ENCODE measurements at regions not wholly inside any gene's neighbourhood (a gene's known extent, or its start where the extent isn't known, plus 50 kb on each side); places are given as distances from the start of the nearest gene placed in this dataset.

DNA sequence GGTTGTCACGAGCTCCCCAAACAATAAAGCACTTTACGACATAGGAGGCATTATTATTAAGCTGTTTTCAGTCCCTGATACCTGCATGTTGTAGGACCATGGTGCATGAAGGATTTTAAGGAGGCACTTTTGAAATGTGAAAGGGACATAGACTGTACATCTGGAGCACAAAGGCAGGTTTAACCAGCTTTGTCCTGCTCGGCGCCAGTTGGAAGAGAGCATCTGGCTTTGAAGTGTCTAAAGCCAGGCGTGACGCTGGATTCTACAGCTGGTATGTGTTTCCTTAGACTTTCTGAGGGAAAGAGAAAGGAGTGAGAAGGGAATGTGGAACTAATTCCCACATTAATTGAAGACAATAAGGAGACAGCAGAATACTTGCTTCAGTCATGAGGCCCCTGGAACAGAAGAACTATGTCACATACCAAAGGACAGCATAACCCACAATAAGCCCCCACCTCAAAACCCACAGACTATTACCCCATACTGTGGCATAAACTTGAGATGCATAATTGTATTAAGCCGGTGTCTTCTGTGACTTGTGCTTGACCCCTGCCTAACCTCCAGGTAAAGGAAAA, 381.0 kb upstream of the MEX3C start:
- TF ChIP-seq, protein P1, sequence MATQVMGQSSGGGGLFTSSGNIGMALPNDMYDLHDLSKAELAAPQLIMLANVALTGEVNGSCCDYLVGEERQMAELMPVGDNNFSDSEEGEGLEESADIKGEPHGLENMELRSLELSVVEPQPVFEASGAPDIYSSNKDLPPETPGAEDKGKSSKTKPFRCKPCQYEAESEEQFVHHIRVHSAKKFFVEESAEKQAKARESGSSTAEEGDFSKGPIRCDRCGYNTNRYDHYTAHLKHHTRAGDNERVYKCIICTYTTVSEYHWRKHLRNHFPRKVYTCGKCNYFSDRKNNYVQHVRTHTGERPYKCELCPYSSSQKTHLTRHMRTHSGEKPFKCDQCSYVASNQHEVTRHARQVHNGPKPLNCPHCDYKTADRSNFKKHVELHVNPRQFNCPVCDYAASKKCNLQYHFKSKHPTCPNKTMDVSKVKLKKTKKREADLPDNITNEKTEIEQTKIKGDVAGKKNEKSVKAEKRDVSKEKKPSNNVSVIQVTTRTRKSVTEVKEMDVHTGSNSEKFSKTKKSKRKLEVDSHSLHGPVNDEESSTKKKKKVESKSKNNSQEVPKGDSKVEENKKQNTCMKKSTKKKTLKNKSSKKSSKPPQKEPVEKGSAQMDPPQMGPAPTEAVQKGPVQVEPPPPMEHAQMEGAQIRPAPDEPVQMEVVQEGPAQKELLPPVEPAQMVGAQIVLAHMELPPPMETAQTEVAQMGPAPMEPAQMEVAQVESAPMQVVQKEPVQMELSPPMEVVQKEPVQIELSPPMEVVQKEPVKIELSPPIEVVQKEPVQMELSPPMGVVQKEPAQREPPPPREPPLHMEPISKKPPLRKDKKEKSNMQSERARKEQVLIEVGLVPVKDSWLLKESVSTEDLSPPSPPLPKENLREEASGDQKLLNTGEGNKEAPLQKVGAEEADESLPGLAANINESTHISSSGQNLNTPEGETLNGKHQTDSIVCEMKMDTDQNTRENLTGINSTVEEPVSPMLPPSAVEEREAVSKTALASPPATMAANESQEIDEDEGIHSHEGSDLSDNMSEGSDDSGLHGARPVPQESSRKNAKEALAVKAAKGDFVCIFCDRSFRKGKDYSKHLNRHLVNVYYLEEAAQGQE (IDR thresholded peaks at IDR 0.05; ENCODE audit: insufficient read depth in 1 of 2, low read depth in 2 of 2, low read length in 2 of 2): no peak
- TF ChIP-seq FOXP2 (optimal IDR thresholded peaks at IDR 0.05; ENCODE audit: borderline replicate concordance, extremely low read depth, extremely low read length, insufficient read depth) (no peak), SIN3A (IDR thresholded peaks at IDR 0.05; ENCODE audit: borderline replicate concordance, insufficient read depth, low read length) (no peak), TAF1 (IDR thresholded peaks at IDR 0.05; ENCODE audit: borderline replicate concordance, insufficient read depth, low read length) (no peak), POLR2AphosphoS5 (IDR thresholded peaks at IDR 0.05; ENCODE audit: low read depth, low read length) (no peak)

DNA sequence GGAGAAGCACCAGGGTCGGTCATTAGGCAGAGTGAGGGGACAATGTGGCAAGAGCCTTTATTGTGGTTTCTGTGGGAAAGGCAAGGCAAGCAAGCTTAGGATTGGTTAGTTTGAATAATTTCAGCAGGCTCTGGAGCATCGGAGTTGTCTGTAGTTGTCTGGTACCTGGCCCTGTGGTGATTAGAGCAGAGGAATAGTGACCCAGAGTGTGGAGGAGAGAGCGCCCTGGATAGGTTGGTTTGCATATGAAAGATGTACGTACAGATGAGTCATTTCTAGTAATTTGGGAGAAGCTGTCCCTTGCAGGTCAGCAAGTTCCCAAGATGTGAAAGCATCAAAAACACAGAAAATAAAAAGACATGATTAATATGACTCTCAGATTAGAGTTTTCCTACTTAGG, 383.1 kb upstream of the MEX3C start:
- TF ChIP-seq, protein P1 (IDR thresholded peaks at IDR 0.05; ENCODE audit: insufficient read depth in 1 of 2, low read depth in 2 of 2, low read length in 2 of 2): no peak
- TF ChIP-seq TAF1 (IDR thresholded peaks at IDR 0.05; ENCODE audit: borderline replicate concordance, insufficient read depth, low read length) (no peak), SIN3A (IDR thresholded peaks at IDR 0.05; ENCODE audit: borderline replicate concordance, insufficient read depth, low read length) (no peak), FOXP2 (optimal IDR thresholded peaks at IDR 0.05; ENCODE audit: borderline replicate concordance, extremely low read depth, extremely low read length, insufficient read depth) (no peak), POLR2AphosphoS5 (IDR thresholded peaks at IDR 0.05; ENCODE audit: low read depth, low read length) (no peak)

DNA sequence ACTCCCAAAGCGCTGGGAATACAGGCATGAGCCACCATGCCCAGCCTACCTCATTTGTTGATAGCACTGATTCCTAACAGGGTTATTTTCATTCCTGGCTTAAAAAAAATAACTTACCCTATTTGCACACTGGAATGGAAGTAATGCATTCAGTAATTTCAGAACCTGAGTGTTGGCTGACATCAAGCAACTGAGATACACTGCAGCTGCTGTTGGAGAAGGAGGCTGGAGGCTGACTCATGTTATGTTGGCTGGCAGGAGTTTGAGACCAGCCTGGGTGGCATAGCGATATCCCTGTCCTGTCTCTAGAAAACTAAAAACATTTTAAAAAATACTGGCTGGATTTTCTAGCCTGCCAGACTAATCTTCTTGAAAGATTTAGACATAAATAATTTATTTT, 385.1 kb upstream of the MEX3C start:
- TF ChIP-seq, protein P1 (IDR thresholded peaks at IDR 0.05; ENCODE audit: insufficient read depth in 1 of 2, low read depth in 2 of 2, low read length in 2 of 2): no peak
- TF ChIP-seq TAF1 (IDR thresholded peaks at IDR 0.05; ENCODE audit: borderline replicate concordance, insufficient read depth, low read length): no peak
- TF ChIP-seq SIN3A (IDR thresholded peaks at IDR 0.05; ENCODE audit: borderline replicate concordance, insufficient read depth, low read length): no peak
- TF ChIP-seq POLR2AphosphoS5 (IDR thresholded peaks at IDR 0.05; ENCODE audit: low read depth, low read length): no peak
- TF ChIP-seq FOXP2 (optimal IDR thresholded peaks at IDR 0.05; ENCODE audit: borderline replicate concordance, extremely low read depth, extremely low read length, insufficient read depth): no peak

DNA sequence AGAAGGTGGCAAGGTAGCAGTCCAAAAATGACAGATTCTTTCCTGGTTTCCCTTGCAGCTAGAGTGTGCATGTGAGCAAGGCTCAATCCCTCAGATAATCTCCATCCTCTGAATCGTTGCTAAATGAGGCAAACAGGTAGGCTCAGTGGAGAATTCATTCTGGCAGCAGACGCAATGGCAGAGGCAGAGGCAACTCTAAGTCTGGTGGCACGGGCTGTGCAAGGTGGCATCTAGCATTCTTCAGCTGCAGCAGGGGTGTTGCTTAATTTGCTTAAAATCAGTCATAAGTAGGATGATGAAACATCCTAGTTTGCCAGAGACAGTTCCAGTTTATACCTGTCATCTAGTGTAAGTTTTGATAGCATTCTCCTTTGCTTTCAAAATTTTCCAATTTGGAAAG, 391.1 kb upstream of the MEX3C start:
- TF ChIP-seq FOXP2 (optimal IDR thresholded peaks at IDR 0.05; ENCODE audit: borderline replicate concordance, extremely low read depth, extremely low read length, insufficient read depth): no peak
- TF ChIP-seq SIN3A (IDR thresholded peaks at IDR 0.05; ENCODE audit: borderline replicate concordance, insufficient read depth, low read length): no peak

DNA sequence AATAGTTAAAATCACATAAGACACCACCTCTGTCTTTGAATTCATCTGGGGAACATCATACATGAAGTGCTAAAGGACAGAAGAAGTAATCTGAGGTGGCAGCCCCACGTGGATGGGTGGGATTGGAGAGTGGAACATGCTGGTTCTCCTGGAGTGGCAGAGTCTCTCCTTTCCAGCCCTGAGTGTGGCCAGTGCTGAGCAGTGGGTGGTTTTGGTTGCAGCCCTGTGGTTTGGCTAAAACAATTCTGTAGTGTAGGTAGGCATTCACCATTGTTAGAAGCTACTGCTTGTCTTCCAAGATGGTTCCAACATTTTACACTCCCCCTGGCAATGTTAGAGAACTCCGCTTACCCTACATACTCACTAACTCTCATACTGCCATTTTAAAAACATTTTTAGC, 396.4 kb upstream of the MEX3C start:
- TF ChIP-seq TAF1 (IDR thresholded peaks at IDR 0.05; ENCODE audit: borderline replicate concordance, insufficient read depth, low read length) (no peak), POLR2AphosphoS5 (IDR thresholded peaks at IDR 0.05; ENCODE audit: low read depth, low read length) (no peak), SIN3A (IDR thresholded peaks at IDR 0.05; ENCODE audit: borderline replicate concordance, insufficient read depth, low read length) (no peak), FOXP2 (optimal IDR thresholded peaks at IDR 0.05; ENCODE audit: borderline replicate concordance, extremely low read depth, extremely low read length, insufficient read depth) (no peak)
- TF ChIP-seq, protein P1 (IDR thresholded peaks at IDR 0.05; ENCODE audit: insufficient read depth in 1 of 2, low read depth in 2 of 2, low read length in 2 of 2): no peak

Measured in PFSK-1 (cell line).